Erythroblast (primary cell): ENCODE measurements at regions not wholly inside any gene's neighbourhood (a gene's known extent, or its start where the extent isn't known, plus 50 kb on each side); places are given as distances from the start of the nearest gene placed in this dataset.

Experiments
- GATA1 ChIP-seq: IDR thresholded peaks from 2 replicates; pipeline ENCODE4 v1.6.1; 2011; ENCODE audit warnings: low read depth, mild to moderate bottlenecking, control low read depth, low read length, moderate library complexity
- POLR2A ChIP-seq: IDR thresholded peaks from 2 replicates; pipeline ENCODE4 v1.6.1; 2011; ENCODE audit warnings: mild to moderate bottlenecking, low read length

- TF ChIP-seq POLR2A (no peak), GATA1 (no peak)
These were observed 84.0 kb downstream of the LPAR4 start for GRCh38 chrX:78831523-78831922.
